Keratinocyte (primary cell): ENCODE measurements at regions not wholly inside any gene's neighbourhood (a gene's known extent, or its start where the extent isn't known, plus 50 kb on each side); places are given as distances from the start of the nearest gene placed in this dataset.

ENCODE experiments used
- DNase-seq: peaks from one replicate; pipeline ENCODE4 v3.0.0-alpha.2; 2011; ENCODE audit warnings: low read depth, missing footprints, low spot score
- FAIRE-seq: peaks from 2 replicates; lab custom pipeline; 2011; peaks lifted over from hg19 to GRCh38; lab: Jason Lieb, UNC
- H2AFZ ChIP-seq: 2 replicates; pipeline ENCODE4 v1.6.0; 2012; ENCODE audit warnings: low read length, control low read depth, inconsistent platforms; ENCODE audit not compliant: control insufficient read depth
- H3K27ac ChIP-seq: 2 replicates; pipeline ENCODE4 v1.5.1; 2011; ENCODE audit warnings: low read length; ENCODE audit not compliant: control insufficient read depth, insufficient read depth
- H3K27me3 ChIP-seq: 3 replicates; pipeline ENCODE4 v1.6.0; 2011; ENCODE audit warnings: low read length; ENCODE audit not compliant: control insufficient read depth, insufficient read depth; ENCODE audit errors: extremely low read depth
- H3K36me3 ChIP-seq, 2 experiments: 2 replicates in 1 of 2; 3 replicates in 1 of 2; pipeline ENCODE4 v1.5.1; 2011; ENCODE audit warnings: low read length in 2 of 2, mild to moderate bottlenecking in 1 of 2; ENCODE audit not compliant: control insufficient read depth in 2 of 2, insufficient read depth in 2 of 2; ENCODE audit errors: extremely low read depth in 1 of 2
- H3K4me1 ChIP-seq: 3 replicates; pipeline ENCODE4 v1.5.1; 2011; ENCODE audit warnings: low read length; ENCODE audit not compliant: control insufficient read depth, insufficient read depth; ENCODE audit errors: extremely low read depth
- H3K4me2 ChIP-seq: 3 replicates; pipeline ENCODE4 v1.6.0; 2011; ENCODE audit warnings: low read depth, low read length; ENCODE audit not compliant: control insufficient read depth, insufficient read depth; ENCODE audit errors: extremely low read depth
- H3K4me3 ChIP-seq, 3 experiments: fragments of 200-600 bp in 1 of 3; sonication (generic) in 1 of 3; 2 replicates in 2 of 3; 3 replicates in 1 of 3; pipeline ENCODE4 v1.5.1; 2011 to 2016; ENCODE audit warnings: low read length in 3 of 3, mild to moderate bottlenecking in 3 of 3, control low read depth in 2 of 3, inconsistent platforms in 1 of 3, low read depth in 1 of 3, mixed read lengths in 1 of 3, mixed run types in 1 of 3, moderate library complexity in 1 of 3; ENCODE audit not compliant: control insufficient read depth in 2 of 3, insufficient read depth in 2 of 3; ENCODE audit errors: extremely low read depth in 1 of 3
- H3K79me2 ChIP-seq: 2 replicates; pipeline ENCODE4 v1.6.0; 2012; ENCODE audit warnings: low read length; ENCODE audit not compliant: control insufficient read depth, insufficient read depth
- H3K9ac ChIP-seq: 3 replicates; pipeline ENCODE4 v1.6.0; 2011; ENCODE audit warnings: low read length; ENCODE audit not compliant: control insufficient read depth, insufficient read depth; ENCODE audit errors: extremely low read depth
- H3K9me1 ChIP-seq: 3 replicates; pipeline ENCODE4 v1.6.0; 2011; ENCODE audit warnings: low read length; ENCODE audit not compliant: control insufficient read depth, insufficient read depth; ENCODE audit errors: extremely low read depth
- H3K9me3 ChIP-seq: 2 replicates; pipeline ENCODE4 v1.5.1; 2012; ENCODE audit warnings: low read depth, low read length; ENCODE audit not compliant: control insufficient read depth
- H4K20me1 ChIP-seq: 3 replicates; pipeline ENCODE4 v1.6.0; 2011; ENCODE audit warnings: low read length; ENCODE audit not compliant: control insufficient read depth, insufficient read depth; ENCODE audit errors: extremely low read depth
- EZH2 ChIP-seq: IDR thresholded peaks from one replicate; pipeline ENCODE4 v1.6.1; 2012; ENCODE audit warnings: inconsistent platforms, mild to moderate bottlenecking, low read length, moderate library complexity
- dilution Hi-C: fragments of 300-500 bp; cut with MboI; formaldehyde crosslinking; loops from one replicate; pipeline ENCODE4 v1.7.0; 2020; ENCODE audit warnings: low sequenced_read_pairs; ENCODE audit not compliant: extremely low pct_ligation_motif_present
- TF ChIP-seq, protein P1 (sequence below), 3 experiments: IDR thresholded peaks in 1 of 3; conservative IDR thresholded peaks in 1 of 3; optimal IDR thresholded peaks in 1 of 3; 2 replicates in 2 of 3; 3 replicates in 1 of 3; pipeline versions ENCODE3 to v1.5.1; 2011; ENCODE audit warnings: low read length in 3 of 3, mild to moderate bottlenecking in 3 of 3, moderate library complexity in 2 of 3, control low read depth in 1 of 3, inconsistent platforms in 1 of 3; ENCODE audit not compliant: insufficient read depth in 2 of 3; ENCODE audit errors: extremely low read depth in 1 of 3

DNA sequence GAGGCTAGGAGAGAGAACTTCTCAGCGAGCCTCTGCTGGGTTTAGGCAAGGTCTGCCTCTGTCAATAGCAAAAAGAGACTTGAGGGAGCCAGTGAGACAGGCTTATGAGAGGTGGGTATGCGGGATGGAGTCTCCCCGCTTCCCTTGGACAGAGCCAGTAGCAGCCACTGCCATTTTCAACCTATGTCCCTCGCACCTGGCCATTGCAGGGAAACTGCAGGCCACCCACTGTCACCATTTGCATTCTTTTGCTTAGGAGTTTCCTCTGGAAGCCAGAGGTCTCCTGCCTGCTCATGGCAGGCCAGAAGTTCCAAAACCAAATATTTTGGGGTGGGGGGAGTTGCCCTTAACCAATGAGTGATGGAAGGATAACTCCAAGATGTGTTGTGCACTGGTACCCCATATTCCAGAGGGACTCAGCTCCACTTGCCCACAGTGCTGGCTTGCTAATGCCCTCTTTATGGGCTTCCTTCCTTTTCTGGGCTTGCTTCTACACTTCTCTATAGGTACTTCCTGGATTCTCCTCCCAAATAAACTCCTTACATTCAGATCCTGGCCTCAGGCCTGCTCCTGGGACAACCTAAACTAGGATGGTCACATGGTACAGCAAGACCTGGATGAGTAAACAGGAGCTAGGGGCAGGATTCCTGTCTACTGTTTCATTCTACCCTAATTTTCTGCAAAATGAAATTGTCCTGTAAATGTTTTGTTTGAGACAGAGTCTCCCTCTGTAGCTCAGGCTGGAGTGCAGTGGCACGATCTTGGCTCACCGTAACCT lies 108.9 kb upstream of the PROK2 start:
- FAIRE-seq: no peak
- TF ChIP-seq, protein P1, sequence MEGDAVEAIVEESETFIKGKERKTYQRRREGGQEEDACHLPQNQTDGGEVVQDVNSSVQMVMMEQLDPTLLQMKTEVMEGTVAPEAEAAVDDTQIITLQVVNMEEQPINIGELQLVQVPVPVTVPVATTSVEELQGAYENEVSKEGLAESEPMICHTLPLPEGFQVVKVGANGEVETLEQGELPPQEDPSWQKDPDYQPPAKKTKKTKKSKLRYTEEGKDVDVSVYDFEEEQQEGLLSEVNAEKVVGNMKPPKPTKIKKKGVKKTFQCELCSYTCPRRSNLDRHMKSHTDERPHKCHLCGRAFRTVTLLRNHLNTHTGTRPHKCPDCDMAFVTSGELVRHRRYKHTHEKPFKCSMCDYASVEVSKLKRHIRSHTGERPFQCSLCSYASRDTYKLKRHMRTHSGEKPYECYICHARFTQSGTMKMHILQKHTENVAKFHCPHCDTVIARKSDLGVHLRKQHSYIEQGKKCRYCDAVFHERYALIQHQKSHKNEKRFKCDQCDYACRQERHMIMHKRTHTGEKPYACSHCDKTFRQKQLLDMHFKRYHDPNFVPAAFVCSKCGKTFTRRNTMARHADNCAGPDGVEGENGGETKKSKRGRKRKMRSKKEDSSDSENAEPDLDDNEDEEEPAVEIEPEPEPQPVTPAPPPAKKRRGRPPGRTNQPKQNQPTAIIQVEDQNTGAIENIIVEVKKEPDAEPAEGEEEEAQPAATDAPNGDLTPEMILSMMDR (optimal IDR thresholded peaks at IDR 0.05 in 1 of 3, IDR thresholded peaks at IDR 0.05 in 1 of 3, conservative IDR thresholded peaks at IDR 0.05 in 1 of 3; ENCODE audit: extremely low read depth in 1 of 3, insufficient read depth in 2 of 3, low read length in 3 of 3): no peak
- no peak for TF ChIP-seq EZH2
- H3K27ac ChIP-seq: no peak overlapping the region
- H3K4me3 ChIP-seq: no peak overlapping the region
- H2AFZ ChIP-seq: no peak overlapping the region
- no peak overlapping the region for H3K4me2 ChIP-seq
- dilution Hi-C loops: no loop called here
- H3K9me1 ChIP-seq: no peaks in the 10 kb centered on the region
- H4K20me1 ChIP-seq: no peaks in the 10 kb centered on the region
- no peak overlapping the region for H3K9ac ChIP-seq
- H3K36me3 ChIP-seq: no peaks in the 10 kb centered on the region
- H3K4me1 ChIP-seq: no peaks in the 10 kb centered on the region
- H3K9me3 ChIP-seq: no peaks in the 10 kb centered on the region
- H3K79me2 ChIP-seq: no peaks in the 10 kb centered on the region
- peaks cover 12% of the 10 kb centered on the region for H3K27me3 ChIP-seq
- no peak for DNase-seq

DNA sequence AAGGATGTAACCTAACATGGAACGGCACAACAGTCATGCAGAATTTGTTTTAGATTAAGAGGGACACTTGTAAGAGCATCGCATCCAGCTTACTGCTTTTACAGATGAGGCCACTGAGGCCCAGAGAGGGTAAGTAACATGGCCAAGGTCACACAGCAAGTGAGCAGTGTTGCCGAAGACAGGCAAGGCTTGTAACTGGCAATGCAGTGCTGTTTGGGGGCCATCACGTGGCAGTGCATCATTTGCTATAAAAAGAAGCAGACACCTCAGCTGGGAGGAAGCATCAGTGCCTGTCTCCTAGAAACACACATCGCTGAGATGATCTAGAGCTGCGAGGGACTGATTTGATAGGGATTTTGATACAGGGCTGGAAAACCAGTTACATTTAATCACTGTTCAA lies 108.2 kb upstream of the PROK2 start:
- FAIRE-seq (no peak), DNase-seq (no peak)
- TF ChIP-seq EZH2: no peak
- TF ChIP-seq, protein P1 (optimal IDR thresholded peaks at IDR 0.05 in 1 of 3, IDR thresholded peaks at IDR 0.05 in 1 of 3, conservative IDR thresholded peaks at IDR 0.05 in 1 of 3; ENCODE audit: extremely low read depth in 1 of 3, insufficient read depth in 2 of 3, low read length in 3 of 3): no peak
- Histone ChIP-seq H3K4me1 (no peaks in the 10 kb centered on the region), H3K9ac (no peak overlapping the region), H3K4me2 (no peak overlapping the region), H3K9me1 (no peaks in the 10 kb centered on the region), H3K9me3 (no peaks in the 10 kb centered on the region), H3K27ac (no peak overlapping the region), H3K27me3 (peaks cover 11% of the 10 kb centered on the region), H2AFZ (no peak overlapping the region), H3K4me3 (no peak overlapping the region), H4K20me1 (no peaks in the 10 kb centered on the region), H3K36me3 (no peaks in the 10 kb centered on the region), H3K79me2 (no peaks in the 10 kb centered on the region)
- dilution Hi-C loops: no loop called here
